Mucosa of descending colon (tissue), 3 donors: ENCODE measurements at regions not wholly inside any gene's neighbourhood (a gene's known extent, or its start where the extent isn't known, plus 50 kb on each side); places are given as distances from the start of the nearest gene placed in this dataset.

ENCODE experiments used
- ATAC-seq: fragments of 200-7000 bp; cut with Tn5 transposase; one replicate; pipeline ENCODE4 v1.9.1; 2020; ENCODE audit warnings: mild to moderate bottlenecking, moderate library complexity
- DNase-seq, 3 donors: peaks; one replicate each; pipeline ENCODE4 v3.0.0-alpha.2; 2020
- H3K36me3 ChIP-seq: fragments of 200-600 bp; one replicate; pipeline ENCODE4 v1.8.0; 2021; ENCODE audit warnings: low read depth, mild to moderate bottlenecking
- H3K4me1 ChIP-seq: fragments of 200-600 bp; one replicate; pipeline ENCODE4 v1.8.0; 2021; ENCODE audit warnings: low read depth, mild to moderate bottlenecking
- H3K4me3 ChIP-seq: fragments of 200-600 bp; one replicate; pipeline ENCODE4 v1.8.0; 2021; ENCODE audit warnings: mild to moderate bottlenecking
- H3K9me3 ChIP-seq: fragments of 200-600 bp; one replicate; pipeline ENCODE4 v1.8.0; 2021; ENCODE audit warnings: mild to moderate bottlenecking
- intact Hi-C, 2 donors: fragments of 100-400 bp; cut with DNase I in 1 of 2; cut with micrococcal nuclease in 1 of 2; formaldehyde crosslinking; loops; one replicate each; pipeline versions ENCODE4 v1.11.0 to v1.11.1; 2022; cut with DNase I, micrococcal nuclease
- TF ChIP-seq, protein P1 (sequence below): fragments of 200-600 bp; IDR thresholded peaks from one replicate; pipeline ENCODE4 v1.8.0; 2022; ENCODE audit warnings: antibody characterized with exemption, mild to moderate bottlenecking
- donor health status: DM: no; HTN: no; CAD: no; lungs with moderate emphysema.
- donor health status: DM: no; HTN: no; CAD: no.
- donor health status: DM: no; HTN: yes; CAD: no.

DNA sequence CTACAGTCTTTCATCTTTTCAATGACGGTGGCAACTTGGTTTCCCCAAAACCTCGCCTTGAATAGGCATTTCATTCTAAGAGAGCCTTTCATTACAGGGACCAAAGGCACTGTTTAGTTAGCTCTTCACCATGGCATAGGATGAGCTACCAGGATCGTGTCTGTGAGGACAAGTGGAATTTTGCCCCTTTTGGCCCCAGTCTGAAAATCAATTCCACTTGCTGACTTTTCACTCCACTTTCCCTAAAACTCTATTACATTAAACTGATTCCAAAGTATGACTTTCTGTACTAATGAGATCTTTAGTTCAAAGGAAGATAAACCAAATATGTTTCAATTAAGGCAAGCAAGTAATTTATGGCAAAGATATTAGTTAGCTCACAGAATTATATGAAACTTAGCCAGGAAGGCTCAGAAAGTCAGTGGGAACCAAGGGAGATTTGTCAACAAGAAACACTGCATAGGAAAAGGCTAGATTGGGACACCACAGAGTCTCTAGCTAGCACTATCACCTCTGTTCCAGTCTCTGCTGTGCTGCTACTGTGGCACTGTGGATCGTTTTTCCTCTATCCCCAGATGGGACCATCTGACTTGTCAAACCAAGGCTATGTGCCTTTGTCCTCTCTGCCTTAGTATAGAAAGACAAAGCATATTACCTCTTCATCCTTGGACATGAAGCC is 145.6 kb downstream of the SLC7A11 start:
- Histone ChIP-seq H3K36me3 (no peaks in the 10 kb centered on the region), H3K4me3 (no peak overlapping the region), H3K4me1 (no peaks in the 10 kb centered on the region), H3K9me3 (no peaks in the 10 kb centered on the region)
- DNase-seq (no peak), ATAC-seq (no peak)
- intact Hi-C loops, result loop anchor here in 1 of 2 donors (10.0 kb wide), 1 partner anchor 588 kb away; no protein-coding TSS in a partner anchor
- TF ChIP-seq, protein P1, sequence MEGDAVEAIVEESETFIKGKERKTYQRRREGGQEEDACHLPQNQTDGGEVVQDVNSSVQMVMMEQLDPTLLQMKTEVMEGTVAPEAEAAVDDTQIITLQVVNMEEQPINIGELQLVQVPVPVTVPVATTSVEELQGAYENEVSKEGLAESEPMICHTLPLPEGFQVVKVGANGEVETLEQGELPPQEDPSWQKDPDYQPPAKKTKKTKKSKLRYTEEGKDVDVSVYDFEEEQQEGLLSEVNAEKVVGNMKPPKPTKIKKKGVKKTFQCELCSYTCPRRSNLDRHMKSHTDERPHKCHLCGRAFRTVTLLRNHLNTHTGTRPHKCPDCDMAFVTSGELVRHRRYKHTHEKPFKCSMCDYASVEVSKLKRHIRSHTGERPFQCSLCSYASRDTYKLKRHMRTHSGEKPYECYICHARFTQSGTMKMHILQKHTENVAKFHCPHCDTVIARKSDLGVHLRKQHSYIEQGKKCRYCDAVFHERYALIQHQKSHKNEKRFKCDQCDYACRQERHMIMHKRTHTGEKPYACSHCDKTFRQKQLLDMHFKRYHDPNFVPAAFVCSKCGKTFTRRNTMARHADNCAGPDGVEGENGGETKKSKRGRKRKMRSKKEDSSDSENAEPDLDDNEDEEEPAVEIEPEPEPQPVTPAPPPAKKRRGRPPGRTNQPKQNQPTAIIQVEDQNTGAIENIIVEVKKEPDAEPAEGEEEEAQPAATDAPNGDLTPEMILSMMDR, result no peak

- ATAC-seq (no peak), DNase-seq (no peak)
- TF ChIP-seq, protein P1, result no peak
Measured at GRCh38 chr4:138095378-138095777, 146.8 kb downstream of the SLC7A11 start.

GRCh38 chr4:138092060-138092459 is 150.1 kb downstream of the SLC7A11 start:
- no peak for DNase-seq
- Histone ChIP-seq H3K36me3 (no peaks in the 10 kb centered on the region), H3K9me3 (no peaks in the 10 kb centered on the region), H3K4me1 (no peaks in the 10 kb centered on the region), H3K4me3 (no peak overlapping the region)
- intact Hi-C loops, result loop anchor here in 1 of 2 donors (10.0 kb wide), 1 partner anchor 593 kb away; no protein-coding TSS in a partner anchor
- ATAC-seq, result no peak
- TF ChIP-seq, protein P1, result no peak

More at GRCh38 chr4:138095378-138095777, 146.8 kb downstream of the SLC7A11 start:
- Histone ChIP-seq H3K4me3 (no peak overlapping the region), H3K9me3 (no peaks in the 10 kb centered on the region), H3K4me1 (no peaks in the 10 kb centered on the region), H3K36me3 (no peaks in the 10 kb centered on the region)
- intact Hi-C loops, result loop anchor here in 1 of 2 donors (10.0 kb wide), 1 partner anchor 589 kb away; no protein-coding TSS in a partner anchor

- intact Hi-C loops, result loop anchor here in 1 of 2 donors (10.0 kb wide), 1 partner anchor 594 kb away; no protein-coding TSS in a partner anchor
- Histone ChIP-seq H3K36me3 (no peaks in the 10 kb centered on the region), H3K4me1 (no peaks in the 10 kb centered on the region), H3K4me3 (no peak overlapping the region), H3K9me3 (no peaks in the 10 kb centered on the region)
- no peak for ATAC-seq
- no peak for DNase-seq
- TF ChIP-seq, protein P1, result no peak
Measured at GRCh38 chr4:138090918-138091676, 151.1 kb downstream of the SLC7A11 start.

DNA sequence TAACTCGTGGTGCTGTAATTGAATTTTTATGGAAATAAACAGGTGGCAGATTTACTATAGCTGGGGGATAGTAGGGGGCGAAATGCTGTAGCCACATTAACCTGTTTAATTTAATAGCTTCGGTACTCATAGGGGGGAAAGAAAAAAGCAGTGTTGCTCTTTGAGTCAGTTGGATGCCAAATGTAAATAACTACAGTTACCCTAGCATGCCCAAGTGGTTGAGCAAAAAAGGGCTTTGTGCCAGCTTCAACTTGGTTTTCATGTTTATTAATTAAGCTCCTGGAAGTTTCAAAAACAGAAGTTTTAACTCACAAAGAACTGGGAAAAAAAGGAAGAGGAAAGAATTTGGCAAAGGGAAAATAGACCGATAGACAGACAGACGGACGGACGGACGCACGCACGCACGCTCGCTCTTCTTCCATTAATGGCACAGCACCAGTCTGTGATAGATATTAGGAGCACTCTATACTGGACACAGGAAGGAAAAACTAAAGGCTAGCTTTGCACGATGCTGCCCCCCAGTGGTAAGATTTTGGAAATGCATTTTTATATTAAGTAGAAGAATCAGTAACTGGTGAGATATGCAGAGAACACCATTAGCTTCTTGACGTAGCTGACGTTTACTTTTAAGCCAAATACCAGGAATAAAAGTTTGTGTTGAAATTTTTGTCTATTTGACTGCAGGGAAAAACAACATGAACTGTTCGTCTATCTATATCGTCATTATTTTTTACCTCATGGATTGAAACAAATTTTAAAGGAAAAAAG is 151.8 kb downstream of the SLC7A11 start:
- TF ChIP-seq, protein P1, result peak; percentile 64
- intact Hi-C loops, result loop anchor here in 1 of 2 donors (10.0 kb wide), 1 partner anchor 594 kb away; no protein-coding TSS in a partner anchor

More for the DNA sequence above, 151.8 kb downstream of the SLC7A11 start:
- Histone ChIP-seq H3K9me3 (no peaks in the 10 kb centered on the region), H3K36me3 (no peaks in the 10 kb centered on the region), H3K4me3 (no peak overlapping the region), H3K4me1 (no peaks in the 10 kb centered on the region)
- ATAC-seq (peak; percentile 84), DNase-seq (peak in 1 of 3 donors; percentile 71)
